Activated CD4-positive, alpha-beta T cell treated with anti-CD3 and anti-CD28 coated beads, Interleukin-2, amount 10 ng/mL, durations not matched to agents 24 days and 14 days (primary cell): ENCODE measurements at regions not wholly inside any gene's neighbourhood (a gene's known extent, or its start where the extent isn't known, plus 50 kb on each side); places are given as distances from the start of the nearest gene placed in this dataset.
"Not testable (repeated sequence)": the region's sequence is repeated elsewhere in the genome, so short reads cannot be mapped to it uniquely, and the experiment has no call there.

Source experiments
- DNase-seq: peaks from one replicate; pipeline ENCODE4 v3.0.0; 2022
- H3K27ac Mint-ChIP-seq: one replicate; pipeline ENCODE4 v1.8.0; 2022; ENCODE audit warnings: mild to moderate bottlenecking, mixed read lengths
- H3K27me3 Mint-ChIP-seq: one replicate; pipeline ENCODE4 v1.8.0; 2022; ENCODE audit warnings: mixed read lengths
- H3K36me3 Mint-ChIP-seq: one replicate; pipeline ENCODE4 v1.8.0; 2022; ENCODE audit warnings: low read depth, mild to moderate bottlenecking, mixed read lengths
- H3K4me1 Mint-ChIP-seq: one replicate; pipeline ENCODE4 v1.8.0; 2021; ENCODE audit warnings: mixed read lengths
- H3K4me3 Mint-ChIP-seq: one replicate; pipeline ENCODE4 v1.8.0; 2022; ENCODE audit warnings: mild to moderate bottlenecking, moderate library complexity, mixed read lengths
- H3K9me3 Mint-ChIP-seq: one replicate; pipeline ENCODE4 v1.8.0; 2021; ENCODE audit warnings: mixed read lengths
- intact Hi-C: fragments of 100-400 bp; cut with micrococcal nuclease; formaldehyde crosslinking; loops from one replicate; pipeline ENCODE4 v1.15.1; 2023

GRCh38 chr5:111819028-111819427 is 62.0 kb upstream of the NREP start:
- H3K27me3 Mint-ChIP-seq, intact Hi-C loops, H3K4me3 Mint-ChIP-seq, H3K4me1 Mint-ChIP-seq, H3K9me3 Mint-ChIP-seq, H3K27ac Mint-ChIP-seq, H3K36me3 Mint-ChIP-seq, DNase-seq: not testable (repeated sequence)

DNA sequence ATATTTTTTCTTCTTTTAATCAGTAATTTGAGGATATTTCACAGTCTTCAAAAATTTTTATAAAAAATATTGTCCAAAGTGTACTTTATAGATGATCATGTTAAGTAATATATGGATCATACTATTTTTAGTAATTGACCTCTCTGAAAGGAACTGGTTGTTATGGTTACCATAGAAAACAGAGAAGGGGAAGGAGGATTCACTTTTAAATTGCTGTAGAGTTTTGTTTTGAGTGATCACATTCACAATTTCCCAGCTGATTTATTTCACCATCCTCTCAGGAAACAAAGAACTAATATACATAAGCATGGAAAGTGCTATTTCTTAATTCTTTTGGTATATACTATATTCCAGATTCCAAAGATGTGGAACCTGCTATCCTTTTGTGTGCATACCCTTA is 56.5 kb upstream of the NREP start:
- H3K27me3 Mint-ChIP-seq = peaks cover 4% of the 10 kb centered on the region
- DNase-seq = no peak
- intact Hi-C loops = no loop called here
- H3K9me3 Mint-ChIP-seq = no peaks in the 10 kb centered on the region
- H3K4me1 Mint-ChIP-seq = no peaks in the 10 kb centered on the region
- H3K27ac Mint-ChIP-seq = no peak overlapping the region
- no peaks in the 10 kb centered on the region for H3K36me3 Mint-ChIP-seq
- H3K4me3 Mint-ChIP-seq = no peak overlapping the region

GRCh38 chr5:111810112-111810511 is 53.1 kb upstream of the NREP start:
- Mint-ChIP-seq H3K36me3 (no peaks in the 10 kb centered on the region), H3K27ac (no peak overlapping the region), H3K9me3 (no peaks in the 10 kb centered on the region), H3K27me3 (peaks cover 12% of the 10 kb centered on the region), H3K4me3 (no peak overlapping the region), H3K4me1 (no peaks in the 10 kb centered on the region)
- no peak for DNase-seq
- intact Hi-C loops = no loop called here
